PC-9 (cell line): ENCODE measurements at regions not wholly inside any gene's neighbourhood (a gene's known extent, or its start where the extent isn't known, plus 50 kb on each side); places are given as distances from the start of the nearest gene placed in this dataset.

Experiments
- BruUV-seq: library from RNA; stranded (reverse); fragments of 400-500 nt; replicated peaks from 2 replicates; lab custom pipeline; 2021; lab: Mats Ljungman, UMichigan
- CTCF ChIA-PET: fragments of 300-600 bp; sonication (Branson Sonifier 250); formaldehyde crosslinking; loops from one replicate; lab custom pipeline; 2022; ENCODE audit warnings: antibody characterized with exemption; lab: Charles Lee
- POLR2A ChIA-PET: fragments of 300-600 bp; sonication (Branson Sonifier 250); formaldehyde crosslinking; loops from one replicate; lab custom pipeline; 2022; ENCODE audit warnings: antibody characterized with exemption; ENCODE audit not compliant: unreplicated experiment; lab: Charles Lee
- DNase-seq, 2 experiments: peaks; one replicate each; pipeline versions ENCODE4 v3.0.0 to v3.0.0-alpha.2; 2015 to 2022; ENCODE audit warnings: mixed read lengths in 1 of 2
- H2AFZ ChIP-seq: fragments of 200-600 bp; sonication (generic); 2 replicates; pipeline ENCODE4 v1.8.1; 2017; ENCODE audit warnings: antibody characterized with exemption
- H3F3A ChIP-seq: fragments of 200-600 bp; sonication (generic); 2 replicates; pipeline ENCODE4 v1.8.1; 2017; ENCODE audit warnings: antibody characterized with exemption, mild to moderate bottlenecking, low read depth; ENCODE audit not compliant: insufficient read depth
- H3K27ac ChIP-seq: fragments of 200-600 bp; sonication (generic); 2 replicates; pipeline ENCODE4 v1.6.1; 2016; ENCODE audit warnings: mixed run types
- H3K27me3 ChIP-seq: fragments of 200-600 bp; sonication (generic); 2 replicates; pipeline ENCODE4 v1.6.1; 2016; ENCODE audit warnings: low read depth, mixed run types; ENCODE audit not compliant: insufficient read depth
- H3K36me3 ChIP-seq: fragments of 200-600 bp; sonication (generic); 2 replicates; pipeline ENCODE4 v1.6.1; 2016; ENCODE audit warnings: low read depth, mixed run types
- H3K4me1 ChIP-seq: fragments of 200-600 bp; sonication (generic); replicated peaks from 2 replicates; pipeline ENCODE4 v1.6.1; 2016; ENCODE audit warnings: mixed run types; ENCODE audit not compliant: insufficient read depth
- H3K4me2 ChIP-seq: fragments of 200-600 bp; sonication (generic); 2 replicates; pipeline ENCODE4 v1.6.1; 2017; ENCODE audit warnings: mixed run types
- H3K4me3 ChIP-seq: fragments of 200-600 bp; sonication (generic); 2 replicates; pipeline ENCODE4 v1.6.1; 2016; ENCODE audit warnings: mixed run types
- H3K79me2 ChIP-seq: fragments of 200-600 bp; sonication (generic); 2 replicates; pipeline ENCODE4 v1.6.1; 2017; ENCODE audit warnings: low read depth, mixed run types
- H3K9me2 ChIP-seq: fragments of 200-600 bp; sonication (generic); 2 replicates; pipeline ENCODE4 v1.8.1; 2017; ENCODE audit warnings: mild to moderate bottlenecking; ENCODE audit not compliant: insufficient read depth
- H3K9me3 ChIP-seq: fragments of 200-600 bp; sonication (generic); 2 replicates; pipeline ENCODE4 v1.8.1; 2016; ENCODE audit warnings: low read depth; ENCODE audit not compliant: insufficient read depth
- H4K20me1 ChIP-seq: fragments of 200-600 bp; sonication (generic); 2 replicates; pipeline ENCODE4 v1.8.1; 2017; ENCODE audit not compliant: insufficient read depth
- CTCF ChIP-seq: fragments of 200-600 bp; sonication (generic); conservative IDR thresholded peaks from 2 replicates; pipeline ENCODE4 v1.6.1; 2017; ENCODE audit warnings: mixed run types, antibody characterized with exemption, mild to moderate bottlenecking, moderate library complexity
- EZH2 ChIP-seq: fragments of 200-600 bp; sonication (generic); IDR thresholded peaks from 2 replicates; pipeline ENCODE4 v1.8.0; 2017; ENCODE audit warnings: antibody characterized with exemption, low read depth
- intact Hi-C: fragments of 100-400 bp; cut with micrococcal nuclease; formaldehyde crosslinking; loops from one replicate; pipeline ENCODE4 v1.10.0; 2022; ENCODE audit not compliant: unreplicated experiment

GRCh38 chr12:20127413-20127812 is 240.9 kb upstream of the PDE3A start:
- H3F3A ChIP-seq = no peaks in the 10 kb centered on the region
- no peaks in the 10 kb centered on the region for H4K20me1 ChIP-seq
- no peaks in the 10 kb centered on the region for H3K4me1 ChIP-seq
- no peaks in the 10 kb centered on the region for H3K79me2 ChIP-seq
- no peaks in the 10 kb centered on the region for H3K27me3 ChIP-seq
- no peak for TF ChIP-seq CTCF
- no peak for TF ChIP-seq EZH2
- no peaks in the 10 kb centered on the region; the same call in 1 of the 2 replicates for H3K9me2 ChIP-seq
- intact Hi-C loops = no loop called here
- no peak overlapping the region for H3K4me3 ChIP-seq
- DNase-seq = no peak
- peak overlapping the region; percentile 41; the same call in 1 of the 2 replicates for H2AFZ ChIP-seq
- no peaks in the 10 kb centered on the region for H3K36me3 ChIP-seq
- ChIA-PET POLR2A (no interaction called here), CTCF (no interaction called here)
- no peak overlapping the region for H3K27ac ChIP-seq
- BruUV-seq = no TSS peak
- H3K9me3 ChIP-seq = no peaks in the 10 kb centered on the region
- H3K4me2 ChIP-seq = no peak overlapping the region

- no peak overlapping the region for H3K4me2 ChIP-seq
- no peak overlapping the region for H3K27ac ChIP-seq
- intact Hi-C loops = no loop called here
- no peak for TF ChIP-seq EZH2
- no peak for TF ChIP-seq CTCF
- no peak for DNase-seq
- POLR2A ChIA-PET = no interaction called here
- no peaks in the 10 kb centered on the region for H3K9me3 ChIP-seq
- BruUV-seq = no TSS peak
- no peaks in the 10 kb centered on the region for H4K20me1 ChIP-seq
- no peak overlapping the region for H3K4me3 ChIP-seq
- H3K36me3 ChIP-seq = no peaks in the 10 kb centered on the region
- H3F3A ChIP-seq = no peaks in the 10 kb centered on the region
- no peaks in the 10 kb centered on the region for H3K4me1 ChIP-seq
- no peaks in the 10 kb centered on the region; the same call in 1 of the 2 replicates for H3K9me2 ChIP-seq
- no peaks in the 10 kb centered on the region for H3K27me3 ChIP-seq
- CTCF ChIA-PET = no interaction called here
- no peaks in the 10 kb centered on the region for H3K79me2 ChIP-seq
- H2AFZ ChIP-seq = no peak overlapping the region
Measured at GRCh38 chr12:20128928-20129327, 239.4 kb upstream of the PDE3A start.

- no TSS peak for BruUV-seq
- Histone ChIP-seq H3K4me2 (no peak overlapping the region), H3K27ac (no peak overlapping the region), H3K79me2 (no peaks in the 10 kb centered on the region), H3K27me3 (no peaks in the 10 kb centered on the region), H3K9me2 (no peaks in the 10 kb centered on the region; the same call in 1 of the 2 replicates), H3K4me3 (no peak overlapping the region), H3K36me3 (no peaks in the 10 kb centered on the region), H3K9me3 (no peaks in the 10 kb centered on the region), H3K4me1 (no peaks in the 10 kb centered on the region), H2AFZ (no peak overlapping the region), H3F3A (no peaks in the 10 kb centered on the region), H4K20me1 (no peaks in the 10 kb centered on the region; the same call in 1 of the 2 replicates)
- ChIA-PET CTCF (no interaction called here), POLR2A (no interaction called here)
- TF ChIP-seq EZH2 = no peak
- TF ChIP-seq CTCF = no peak
- DNase-seq = no peak
- intact Hi-C loops = no loop called here
Measured at GRCh38 chr12:20132818-20133217, 235.5 kb upstream of the PDE3A start.
